ENCODE measurements at regions not wholly inside any gene's neighbourhood (a gene's known extent, or its start where the extent isn't known, plus 50 kb on each side); places are given as distances from the start of the nearest gene placed in this dataset.

DNA sequence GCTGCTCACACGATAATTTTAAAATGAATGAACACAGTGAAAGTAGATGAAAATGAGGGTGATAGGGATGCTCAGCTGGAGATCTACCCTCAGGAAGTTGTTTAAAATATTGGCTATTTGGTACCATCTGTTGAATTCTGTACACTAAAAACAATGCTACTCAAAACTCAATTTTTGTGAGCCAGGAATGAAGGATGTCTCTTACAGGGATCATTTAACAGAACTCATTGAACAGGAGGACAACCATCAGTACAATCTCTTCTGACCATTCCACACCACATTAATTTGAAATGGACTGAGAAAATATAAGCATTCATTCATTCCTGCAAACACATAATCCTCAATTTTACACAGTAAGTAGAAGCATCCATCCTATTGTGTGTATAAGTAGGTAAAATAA, 1355.1 kb upstream of the CRIM1 start (continued):
- no peak for TF ChIP-seq BACH1 (IDR thresholded peaks at IDR 0.05; ENCODE audit: low read length)
- no peak for TF ChIP-seq HDAC6 (IDR thresholded peaks at IDR 0.05; ENCODE audit: low read depth, low read length)
- no peak for TF ChIP-seq GTF2F1 (IDR thresholded peaks at IDR 0.05; ENCODE audit: borderline replicate concordance, low read depth, low read length)
- no peak for TF ChIP-seq TAF7 (optimal IDR thresholded peaks at IDR 0.05; ENCODE audit: borderline replicate concordance, low read depth, low read length)
- no peak for TF ChIP-seq CREB1 (IDR thresholded peaks at IDR 0.05)

All from H1 (cell line).